K562 (cell line): ENCODE measurements at regions not wholly inside any gene's neighbourhood (a gene's known extent, or its start where the extent isn't known, plus 50 kb on each side); places are given as distances from the start of the nearest gene placed in this dataset.

Experiments used
- ATAC-seq: fragments of 200-7000 bp; cut with Tn5 transposase; 3 replicates; pipeline ENCODE4 v1.9.1; 2020; ENCODE audit warnings: moderate library complexity
- BruUV-seq: library from RNA; stranded (reverse); fragments of 400-500 nt; replicated peaks from 2 replicates; lab custom pipeline; 2021; lab: Mats Ljungman, UMichigan
- CTCF ChIA-PET: fragments of 300-600 bp; formaldehyde crosslinking; extraction: SDS; loops from one replicate; lab custom pipeline; 2021; ENCODE audit warnings: low intra/inter-chr PET ratio; lab: Yijun Ruan, JAX
- POLR2A ChIA-PET: fragments of 300-600, 350-650 bp; sonication (Branson Sonifier 250); formaldehyde crosslinking; extraction: SDS; loops from one replicate; lab custom pipeline; 2021; ENCODE audit warnings: antibody characterized with exemption, inconsistent platforms; lab: Yijun Ruan, JAX
- DNase-seq, 4 experiments: peaks; one replicate each; pipeline versions ENCODE4 v3.0.0 to v3.0.0-alpha.2; 2011 to 2018; ENCODE audit warnings: low spot score in 3 of 4, mixed read lengths in 3 of 4; ENCODE audit errors: extremely low read depth in 1 of 4
- FAIRE-seq: peaks from 2 replicates; lab custom pipeline; 2011; peaks lifted over from hg19 to GRCh38; lab: Jason Lieb, UNC
- H2AFZ ChIP-seq: 2 replicates; pipeline ENCODE4 v1.6.0; 2011; ENCODE audit warnings: low read depth, low read length, control low read depth, inconsistent platforms
- H3K27ac ChIP-seq: fragments of 200-600 bp; 3 replicates; pipeline ENCODE4 v1.8.0; 2011; ENCODE audit warnings: low read depth, mild to moderate bottlenecking, control low read depth, inconsistent platforms, low read length, moderate library complexity, mixed read lengths; ENCODE audit errors: extremely low read depth
- H3K27me3 ChIP-seq, 2 experiments: fragments of 300-600 bp in 1 of 2; 2 replicates in 1 of 2; 3 replicates in 1 of 2; pipeline versions ENCODE4 v1.6.0 to v1.8.0; 2011; ENCODE audit warnings: inconsistent platforms in 2 of 2, low read length in 2 of 2, mild to moderate bottlenecking in 1 of 2, mixed read lengths in 1 of 2, moderate library complexity in 1 of 2; ENCODE audit not compliant: control insufficient read depth in 2 of 2, insufficient read depth in 2 of 2
- H3K36me3 ChIP-seq: fragments of 300-600 bp; 3 replicates; pipeline ENCODE4 v1.8.0; 2011; ENCODE audit warnings: mild to moderate bottlenecking, low read length, inconsistent platforms; ENCODE audit not compliant: control insufficient read depth, insufficient read depth
- H3K4me1 ChIP-seq, 2 experiments: fragments of 200-600 bp in 1 of 2; replicated peaks in 1 of 2; 2 replicates in 1 of 2; 3 replicates in 1 of 2; pipeline versions ENCODE4 v1.5.1 to v1.8.0; 2011; ENCODE audit warnings: inconsistent platforms in 2 of 2, low read length in 2 of 2, mild to moderate bottlenecking in 1 of 2, mixed read lengths in 1 of 2, moderate library complexity in 1 of 2; ENCODE audit not compliant: control insufficient read depth in 2 of 2, insufficient read depth in 2 of 2
- H3K4me2 ChIP-seq: 2 replicates; pipeline ENCODE4 v1.6.1; 2011; ENCODE audit warnings: low read length, control low read depth, inconsistent platforms, mixed read lengths; ENCODE audit not compliant: insufficient read depth
- H3K4me3 ChIP-seq: fragments of 200-600 bp; sonication (generic), shearing (Covaris generic); 2 replicates; pipeline ENCODE4 v1.5.1; 2016; ENCODE audit warnings: control low read depth, inconsistent platforms
- H3K79me2 ChIP-seq: fragments of 200-600 bp; 3 replicates; pipeline ENCODE4 v1.8.0; 2011; ENCODE audit warnings: low read length, inconsistent platforms; ENCODE audit not compliant: control insufficient read depth, insufficient read depth
- H3K9ac ChIP-seq, 2 experiments: 2 replicates each; pipeline versions ENCODE4 v1.6.0 to v1.6.1; 2011; ENCODE audit warnings: low read depth in 2 of 2, low read length in 2 of 2, control low read depth in 1 of 2, inconsistent platforms in 1 of 2, mild to moderate bottlenecking in 1 of 2, mixed read lengths in 1 of 2; ENCODE audit not compliant: insufficient read depth in 1 of 2
- H3K9me1 ChIP-seq: one replicate; pipeline ENCODE4 v1.6.0; 2011; ENCODE audit warnings: inconsistent platforms, mild to moderate bottlenecking, low read length, moderate library complexity; ENCODE audit not compliant: control insufficient read depth, insufficient read depth
- H3K9me3 ChIP-seq: replicated peaks from 2 replicates; pipeline ENCODE4 v1.5.1; 2011; ENCODE audit warnings: low read depth, low read length, inconsistent platforms; ENCODE audit not compliant: control insufficient read depth, insufficient read depth
- H4K20me1 ChIP-seq: replicated peaks from 2 replicates; pipeline ENCODE4 v1.6.1; 2011; ENCODE audit warnings: low read length, inconsistent platforms, mixed read lengths; ENCODE audit not compliant: control insufficient read depth, insufficient read depth
- CEBPG ChIP-seq, 3 experiments: fragments of 200-800 bp in 1 of 3; sonication (Bioruptor generic) in 1 of 3; sonication (generic) in 1 of 3; formaldehyde crosslinking in 1 of 3; IDR thresholded peaks in 2 of 3; conservative IDR thresholded peaks in 1 of 3; 2 replicates each; pipeline versions ENCODE4 v1.6.1 to v1.8.0; 2016 to 2022; ENCODE audit warnings: missing compliant biosample characterization in 2 of 3, missing genetic modification characterization in 2 of 3, mild to moderate bottlenecking in 1 of 3, missing genetic modification reagents in 1 of 3
- CHD2 ChIP-seq: IDR thresholded peaks from 2 replicates; pipeline ENCODE4 v1.6.1; 2011; ENCODE audit warnings: low read depth, low read length
- ESRRB ChIP-seq: fragments of 250-450 bp; sonication (Bioruptor Pico); IDR thresholded peaks from 2 replicates; pipeline ENCODE4 v1.5.0; 2020; ENCODE audit warnings: mild to moderate bottlenecking, moderate library complexity, borderline replicate concordance
- FOXK2 ChIP-seq, 2 experiments: fragments of 450-650 bp; IDR thresholded peaks in 1 of 2; conservative IDR thresholded peaks in 1 of 2; 2 replicates each; pipeline ENCODE4 v1.6.1; 2016; ENCODE audit warnings: low read depth in 2 of 2, mild to moderate bottlenecking in 1 of 2
- GATAD2A ChIP-seq: fragments of 450-650 bp; IDR thresholded peaks from 2 replicates; pipeline ENCODE4 v1.6.1; 2017
- NFYB ChIP-seq: IDR thresholded peaks from 2 replicates; pipeline ENCODE4 v1.6.1; 2011; ENCODE audit warnings: mild to moderate bottlenecking, moderate library complexity; ENCODE audit not compliant: insufficient read length; ENCODE audit errors: extremely low read depth
- NR2C2 ChIP-seq, 2 experiments: fragments of 200-800 bp in 1 of 2; sonication (Bioruptor generic) in 1 of 2; sonication (generic) in 1 of 2; formaldehyde crosslinking in 1 of 2; IDR thresholded peaks; 2 replicates each; pipeline versions ENCODE4 v1.6.1 to v1.8.0; 2016 to 2022; ENCODE audit warnings: mild to moderate bottlenecking in 1 of 2, missing compliant biosample characterization in 1 of 2, missing genetic modification characterization in 1 of 2, missing genetic modification reagents in 1 of 2
- RBM14 ChIP-seq: fragments of 200-400 bp; formaldehyde crosslinking; IDR thresholded peaks from 2 replicates; pipeline ENCODE4 v1.6.1; 2018; ENCODE audit warnings: low read depth, mild to moderate bottlenecking, low read length, moderate library complexity, borderline replicate concordance; ENCODE audit not compliant: insufficient read depth
- RFX1 ChIP-seq: fragments of 450-650 bp; IDR thresholded peaks from 2 replicates; pipeline ENCODE4 v1.6.1; 2016; ENCODE audit warnings: mild to moderate bottlenecking, moderate library complexity
- SIN3A ChIP-seq, 2 experiments: fragments of 150-350 bp in 1 of 2; IDR thresholded peaks; 2 replicates each; pipeline ENCODE4 v1.6.1; 2011 to 2016; ENCODE audit warnings: borderline replicate concordance in 2 of 2, low read depth in 2 of 2, low read length in 2 of 2, mild to moderate bottlenecking in 2 of 2, moderate library complexity in 2 of 2; ENCODE audit not compliant: control insufficient read depth in 1 of 2
- XRCC3 ChIP-seq: fragments of 450-650 bp; IDR thresholded peaks from 2 replicates; pipeline ENCODE4 v1.6.1; 2017; ENCODE audit warnings: mild to moderate bottlenecking, moderate library complexity
- ZNF444 ChIP-seq: fragments of 250-450 bp; sonication (Bioruptor Pico); IDR thresholded peaks from 2 replicates; pipeline ENCODE4 v1.4.0; 2020; ENCODE audit warnings: mild to moderate bottlenecking, moderate library complexity
- WGBS: fragments of 100-300 bp; shearing (Covaris generic); methylation state at CpG from one replicate; pipeline ENCODE4 v1.1.6; 2016; ENCODE audit warnings: low coverage, mixed read lengths; ENCODE audit not compliant: insufficient coverage; ENCODE audit errors: missing lambda C conversion rate; 5-methylcytosine and 5-hydroxymethylcytosine counted together
- in situ Hi-C: fragments of 300-500 bp; cut with MboI; formaldehyde crosslinking; loops from 4 replicates; pipeline ENCODE4 v1.15.0; 2018; ENCODE audit warnings: inconsistent platforms, mixed read lengths
- intact Hi-C: fragments of 100-400 bp; cut with micrococcal nuclease; formaldehyde crosslinking; loops from 2 replicates; pipeline ENCODE4 v1.14.2; 2022
- TF ChIP-seq, protein P1 (sequence below): fragments of 450-650 bp; formaldehyde crosslinking; IDR thresholded peaks from 2 replicates; pipeline ENCODE4 v1.4.0; 2022; ENCODE audit warnings: mild to moderate bottlenecking, moderate library complexity

DNA sequence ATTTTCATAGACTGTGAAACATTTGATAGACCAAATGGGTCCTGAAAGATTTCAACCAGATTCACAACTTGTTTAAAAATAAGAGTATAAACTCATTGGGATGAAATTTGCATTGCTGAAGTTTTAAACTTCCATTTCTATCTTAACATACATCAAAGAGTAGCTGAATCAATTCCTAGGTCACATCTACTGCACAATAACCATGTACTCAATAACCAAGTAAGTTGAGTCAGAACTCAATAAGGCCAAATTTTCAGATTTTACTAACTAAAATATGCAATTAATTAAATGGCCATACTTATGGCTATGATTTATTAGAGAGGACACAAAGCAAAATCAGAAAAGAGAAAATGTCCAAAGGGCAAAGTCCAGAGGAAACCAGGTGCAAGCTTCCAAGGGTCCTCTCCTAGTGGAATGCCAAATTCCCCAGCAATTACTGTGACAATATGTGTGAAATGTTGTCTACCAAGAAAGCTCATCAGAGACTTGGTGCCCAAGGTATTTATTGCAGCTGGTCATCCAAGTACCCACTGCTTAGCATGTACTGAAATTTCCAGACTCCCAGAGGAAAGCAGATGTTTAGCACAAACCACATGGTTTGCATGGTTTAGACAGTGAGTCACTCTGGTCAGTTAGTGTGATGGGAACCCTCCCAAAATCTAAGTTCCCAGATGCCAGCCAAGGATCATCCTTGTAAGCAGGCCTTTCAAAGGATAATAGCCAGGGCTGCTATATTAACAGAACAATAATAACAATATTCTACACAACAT lies 238.9 kb downstream of the IPMK start:
- no peak overlapping the region for H3K9ac ChIP-seq
- no peak overlapping the region for H3K4me3 ChIP-seq
- no peaks in the 10 kb centered on the region for H3K9me3 ChIP-seq
- in situ Hi-C loops (no loop called here), intact Hi-C loops (no loop called here)
- no peak overlapping the region for H2AFZ ChIP-seq
- H4K20me1 ChIP-seq, result no peaks in the 10 kb centered on the region
- TF ChIP-seq, protein P1, sequence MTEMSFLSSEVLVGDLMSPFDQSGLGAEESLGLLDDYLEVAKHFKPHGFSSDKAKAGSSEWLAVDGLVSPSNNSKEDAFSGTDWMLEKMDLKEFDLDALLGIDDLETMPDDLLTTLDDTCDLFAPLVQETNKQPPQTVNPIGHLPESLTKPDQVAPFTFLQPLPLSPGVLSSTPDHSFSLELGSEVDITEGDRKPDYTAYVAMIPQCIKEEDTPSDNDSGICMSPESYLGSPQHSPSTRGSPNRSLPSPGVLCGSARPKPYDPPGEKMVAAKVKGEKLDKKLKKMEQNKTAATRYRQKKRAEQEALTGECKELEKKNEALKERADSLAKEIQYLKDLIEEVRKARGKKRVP (CRISPR knock-in tag), result no peak
- TF ChIP-seq CEBPG (CRISPR knock-in tag; IDR thresholded peaks at IDR 0.05) (no peak), CEBPG (tag; conservative IDR thresholded peaks at IDR 0.05 in 1 of 2, IDR thresholded peaks at IDR 0.05 in 1 of 2) (peak in 1 of 2 experiments; percentile 85; a peak in 2 of 4 replicates)
- ATAC-seq, result no peak
- no peaks in the 10 kb centered on the region for H3K27me3 ChIP-seq
- no peaks in the 10 kb centered on the region for H3K9me1 ChIP-seq
- no TSS peak for BruUV-seq
- no peaks in the 10 kb centered on the region for H3K4me1 ChIP-seq
- POLR2A ChIA-PET, result no interaction called here
- no peak for DNase-seq
- H3K79me2 ChIP-seq, result no peaks in the 10 kb centered on the region
- CTCF ChIA-PET, result no interaction called here
- no peak overlapping the region for H3K27ac ChIP-seq
- no peak overlapping the region for H3K4me2 ChIP-seq
- no peak for FAIRE-seq
- no peaks in the 10 kb centered on the region for H3K36me3 ChIP-seq

DNA sequence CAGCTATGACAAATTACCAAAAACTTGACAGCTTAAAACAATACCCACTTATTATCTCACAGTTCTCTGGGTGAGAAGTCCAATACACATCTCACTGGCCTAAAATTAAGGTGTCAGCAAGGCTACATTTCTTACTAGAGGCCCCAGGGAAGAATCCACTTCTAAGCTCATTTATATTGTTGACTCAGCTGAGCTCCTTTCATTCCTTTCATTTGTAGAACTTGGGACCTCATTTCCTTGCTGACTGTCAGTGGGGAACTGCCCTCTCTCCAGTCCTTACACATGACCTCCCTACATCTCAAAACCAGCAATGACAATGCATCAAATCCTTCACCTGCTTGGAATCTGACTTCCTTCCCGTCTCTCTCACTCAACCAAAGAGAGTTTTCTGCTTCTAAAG lies 240.3 kb downstream of the IPMK start:
- intact Hi-C loops (no loop called here), in situ Hi-C loops (no loop called here)
- FAIRE-seq (no peak), ATAC-seq (no peak), DNase-seq (no peak)
- Histone ChIP-seq H3K4me3 (no peak overlapping the region), H3K9me3 (no peaks in the 10 kb centered on the region), H3K27ac (no peak overlapping the region), H3K27me3 (no peaks in the 10 kb centered on the region), H3K4me2 (no peak overlapping the region), H4K20me1 (no peaks in the 10 kb centered on the region), H3K9ac (no peak overlapping the region), H3K36me3 (no peaks in the 10 kb centered on the region), H3K9me1 (no peaks in the 10 kb centered on the region), H3K4me1 (no peaks in the 10 kb centered on the region), H3K79me2 (no peaks in the 10 kb centered on the region), H2AFZ (no peak overlapping the region)
- ChIA-PET CTCF (no interaction called here), POLR2A (no interaction called here)
- BruUV-seq, result no TSS peak
- 0% methylated on average over 1 of the region's 1 CpG for WGBS
- TF ChIP-seq RFX1 (no peak), GATAD2A (no peak), NR2C2 (CRISPR knock-in tag; IDR thresholded peaks at IDR 0.05) (no peak), NR2C2 (tag; IDR thresholded peaks at IDR 0.05) (no peak), SIN3A (IDR thresholded peaks at IDR 0.05; ENCODE audit: borderline replicate concordance in 2 of 2, control insufficient read depth in 1 of 2, low read depth in 2 of 2, low read length in 2 of 2) (no peak), ZNF444 (no peak), ESRRB (CRISPR knock-in tag) (no peak), CHD2 (no peak), FOXK2 (conservative IDR thresholded peaks at IDR 0.05 in 1 of 2, IDR thresholded peaks at IDR 0.05 in 1 of 2; ENCODE audit: low read depth in 2 of 2) (no peak), NFYB (no peak), RBM14 (no peak), XRCC3 (no peak)
